GM12878 (cell line): ENCODE measurements at regions not wholly inside any gene's neighbourhood (a gene's known extent, or its start where the extent isn't known, plus 50 kb on each side); places are given as distances from the start of the nearest gene placed in this dataset.

ENCODE experiments used
- ATAC-seq: fragments of 200-7000 bp; cut with Tn5 transposase; 3 replicates; pipeline ENCODE4 v1.9.1; 2020; ENCODE audit warnings: mild to moderate bottlenecking, moderate library complexity
- BruUV-seq: library from RNA; stranded (reverse); fragments of 400-500 nt; replicated peaks from 2 replicates; lab custom pipeline; 2021; lab: Mats Ljungman, UMichigan
- CTCF ChIA-PET: fragments of 300-600 bp; sonication (Branson Sonifier 250); formaldehyde crosslinking; extraction: SDS; loops from one replicate; lab custom pipeline; 2021; ENCODE audit warnings: inconsistent platforms; lab: Yijun Ruan, JAX
- POLR2A ChIA-PET: fragments of 350-600 bp; formaldehyde crosslinking; extraction: SDS; loops from one replicate; lab custom pipeline; 2021; ENCODE audit warnings: inconsistent platforms; lab: Charles Lee
- RAD21 ChIA-PET: fragments of 300-600 bp; sonication (Branson Sonifier 250); formaldehyde crosslinking; loops from one replicate; lab custom pipeline; 2023; ENCODE audit warnings: antibody characterized with exemption; ENCODE audit not compliant: unreplicated experiment; lab: Charles Lee
- SMC1A ChIA-PET: fragments of 300-600 bp; sonication (Branson Sonifier 250); formaldehyde crosslinking; loops from one replicate; lab custom pipeline; 2023; ENCODE audit not compliant: unreplicated experiment, uncharacterized antibody; lab: Charles Lee
- DNase-seq: peaks from one replicate; pipeline ENCODE4 v3.0.0-alpha.2; 2011; ENCODE audit warnings: low read depth, low spot score
- FAIRE-seq: peaks from 3 replicates; lab custom pipeline; 2011; peaks lifted over from hg19 to GRCh38; lab: Jason Lieb, UNC
- H2AFZ ChIP-seq: 2 replicates; pipeline ENCODE4 v1.6.0; 2011; ENCODE audit warnings: low read depth, low read length, control low read depth; ENCODE audit not compliant: control insufficient read depth
- H3K27ac ChIP-seq: 2 replicates; pipeline ENCODE4 v1.5.1; 2011; ENCODE audit warnings: control low read depth; ENCODE audit not compliant: control insufficient read depth, insufficient read depth
- H3K27me3 ChIP-seq, 2 experiments: replicated peaks in 1 of 2; 2 replicates each; pipeline versions ENCODE4 v1.6.0 to v1.6.1; 2011; ENCODE audit warnings: low read length in 1 of 2; ENCODE audit not compliant: control insufficient read depth in 2 of 2, insufficient read depth in 2 of 2
- H3K36me3 ChIP-seq, 2 experiments: 2 replicates each; pipeline ENCODE4 v1.5.1; 2011; ENCODE audit warnings: low read length in 1 of 2; ENCODE audit not compliant: control insufficient read depth in 2 of 2, insufficient read depth in 2 of 2
- H3K4me1 ChIP-seq: 2 replicates; pipeline ENCODE4 v1.6.1; 2011; ENCODE audit warnings: mild to moderate bottlenecking, low read length, moderate library complexity, mixed read lengths; ENCODE audit not compliant: control insufficient read depth, insufficient read depth
- H3K4me2 ChIP-seq: 2 replicates; pipeline ENCODE4 v1.6.0; 2011; ENCODE audit warnings: control low read depth; ENCODE audit not compliant: control insufficient read depth, insufficient read depth
- H3K4me3 ChIP-seq: fragments of 200-600 bp; sonication (generic); 2 replicates; pipeline ENCODE4 v1.5.1; 2016
- H3K79me2 ChIP-seq: 2 replicates; pipeline ENCODE4 v1.6.0; 2011; ENCODE audit warnings: low read length; ENCODE audit not compliant: control insufficient read depth, insufficient read depth
- H3K9ac ChIP-seq: 2 replicates; pipeline ENCODE4 v1.8.0; 2011; ENCODE audit warnings: low read length, control low read depth, mixed read lengths; ENCODE audit not compliant: control insufficient read depth, insufficient read depth
- H3K9me3 ChIP-seq: replicated peaks from 3 replicates; pipeline ENCODE4 v1.5.1; 2011; ENCODE audit warnings: mild to moderate bottlenecking, low read length; ENCODE audit not compliant: control insufficient read depth, insufficient read depth
- H4K20me1 ChIP-seq: 2 replicates; pipeline ENCODE4 v1.6.0; 2011; ENCODE audit not compliant: control insufficient read depth, insufficient read depth
- CUX1 ChIP-seq: IDR thresholded peaks from 2 replicates; pipeline ENCODE4 v1.6.1; 2012; ENCODE audit warnings: improper control_type of control experiment, low read depth, low read length; ENCODE audit not compliant: insufficient replicate concordance
- EED ChIP-seq: sonication (generic); IDR thresholded peaks from 2 replicates; pipeline ENCODE4 v1.6.1; 2016; ENCODE audit warnings: antibody characterized with exemption, low read depth
- IKZF1 ChIP-seq: fragments of 450-650 bp; conservative IDR thresholded peaks from 2 replicates; pipeline ENCODE4 v1.6.1; 2017; ENCODE audit warnings: antibody characterized with exemption, mild to moderate bottlenecking
- LARP7 ChIP-seq: fragments of 450-650 bp; IDR thresholded peaks from 2 replicates; pipeline ENCODE4 v1.6.1; 2017; ENCODE audit warnings: mild to moderate bottlenecking
- MYC ChIP-seq: IDR thresholded peaks from 2 replicates; pipeline ENCODE4 v1.6.1; 2011; ENCODE audit warnings: mild to moderate bottlenecking, low read length, moderate library complexity, inconsistent platforms; ENCODE audit not compliant: insufficient read depth, insufficient replicate concordance, insufficient read length, severe bottlenecking
- PBX3 ChIP-seq: IDR thresholded peaks from 2 replicates; pipeline ENCODE4 v1.6.1; 2011; ENCODE audit warnings: mild to moderate bottlenecking, low read depth, low read length, moderate library complexity; ENCODE audit not compliant: insufficient replicate concordance
- RAD21 ChIP-seq: IDR thresholded peaks from 2 replicates; pipeline ENCODE4 v1.6.1; 2011; ENCODE audit warnings: mild to moderate bottlenecking, low read depth, low read length, moderate library complexity; ENCODE audit not compliant: insufficient read depth
- SMAD1 ChIP-seq: fragments of 450-650 bp; IDR thresholded peaks from 2 replicates; pipeline ENCODE4 v1.6.1; 2018; ENCODE audit warnings: mild to moderate bottlenecking, low read depth; ENCODE audit not compliant: partially characterized antibody
- SMAD5 ChIP-seq: IDR thresholded peaks from 2 replicates; pipeline ENCODE4 v1.6.1; 2016; ENCODE audit warnings: antibody characterized with exemption, low read depth
- TARDBP ChIP-seq: IDR thresholded peaks from 2 replicates; pipeline ENCODE4 v1.6.1; 2016; ENCODE audit warnings: borderline replicate concordance
- ZBED1 ChIP-seq: IDR thresholded peaks from 2 replicates; pipeline ENCODE4 v1.6.1; 2016; ENCODE audit warnings: borderline replicate concordance
- ZBTB33 ChIP-seq: fragments of 450-650 bp; IDR thresholded peaks from 2 replicates; pipeline ENCODE4 v1.6.1; 2017; ENCODE audit warnings: mild to moderate bottlenecking
- ZNF592 ChIP-seq: fragments of 450-650 bp; IDR thresholded peaks from 2 replicates; pipeline ENCODE4 v1.6.1; 2017; ENCODE audit warnings: mild to moderate bottlenecking, moderate library complexity
- WGBS: methylation state at CpG from one replicate; pipeline ENCODE4 v1.1.6; 2016; ENCODE audit warnings: low lambda C conversion rate; ENCODE audit not compliant: insufficient replicate concordance, insufficient coverage; ENCODE audit errors: missing lambda C conversion rate; 5-methylcytosine and 5-hydroxymethylcytosine counted together
- in situ Hi-C: fragments of 300-500 bp; cut with MboI; formaldehyde crosslinking; loops from 9 replicates; pipeline ENCODE4 v1.14.3; 2018; ENCODE audit warnings: mixed read lengths
- intact Hi-C: fragments of 100-400 bp; cut with micrococcal nuclease; formaldehyde crosslinking; loops from one replicate; pipeline ENCODE4 v1.14.2; 2022; ENCODE audit not compliant: unreplicated experiment

- Histone ChIP-seq H3K27me3 (no peaks in the 10 kb centered on the region; a peak in 1 of 4 replicates), H3K9ac (no peak overlapping the region), H3K9me3 (no peaks in the 10 kb centered on the region), H3K36me3 (no peaks in the 10 kb centered on the region), H3K79me2 (no peaks in the 10 kb centered on the region), H3K4me1 (no peaks in the 10 kb centered on the region), H2AFZ (no peak overlapping the region), H4K20me1 (no peaks in the 10 kb centered on the region), H3K4me2 (no peak overlapping the region), H3K4me3 (no peak overlapping the region), H3K27ac (no peak overlapping the region)
- DNase-seq, result no peak
- CTCF ChIA-PET, result no interaction called here
- RAD21 ChIA-PET, result no interaction called here
- SMC1A ChIA-PET, result interaction anchor here (1.0 kb wide), 1 partner anchor 15 kb away, joined by 3 read pairs; no protein-coding TSS in a partner anchor
- intact Hi-C loops (no loop called here), in situ Hi-C loops (no loop called here)
- WGBS, result 0% methylated on average over 1 of the region's 1 CpG
- POLR2A ChIA-PET, result no interaction called here
- no peak for ATAC-seq
- no TSS peak for BruUV-seq
- no peak for FAIRE-seq
- no peak for TF ChIP-seq TARDBP
- TF ChIP-seq EED, result no peak
- no peak for TF ChIP-seq ZBED1
- TF ChIP-seq SMAD5, result no peak
- no peak for TF ChIP-seq RAD21
- TF ChIP-seq PBX3, result no peak
- no peak for TF ChIP-seq IKZF1
- no peak for TF ChIP-seq LARP7
- no peak for TF ChIP-seq MYC
- no peak for TF ChIP-seq CUX1
- TF ChIP-seq SMAD1, result no peak
- TF ChIP-seq ZNF592, result no peak
- no peak for TF ChIP-seq ZBTB33
These were observed 117.7 kb upstream of the CDK1 start for GRCh38 chr10:60660625-60661024.
